HG03175 (cell line): ENCODE measurements at regions not wholly inside any gene's neighbourhood (a gene's known extent, or its start where the extent isn't known, plus 50 kb on each side); places are given as distances from the start of the nearest gene placed in this dataset.

Experiments used
- ATAC-seq: cut with Tn5 transposase; IDR thresholded peaks from one replicate; pipeline ENCODE4 v1.9.1; 2021; ENCODE audit warnings: mild to moderate bottlenecking, moderate library complexity; ENCODE audit not compliant: unreplicated experiment

DNA sequence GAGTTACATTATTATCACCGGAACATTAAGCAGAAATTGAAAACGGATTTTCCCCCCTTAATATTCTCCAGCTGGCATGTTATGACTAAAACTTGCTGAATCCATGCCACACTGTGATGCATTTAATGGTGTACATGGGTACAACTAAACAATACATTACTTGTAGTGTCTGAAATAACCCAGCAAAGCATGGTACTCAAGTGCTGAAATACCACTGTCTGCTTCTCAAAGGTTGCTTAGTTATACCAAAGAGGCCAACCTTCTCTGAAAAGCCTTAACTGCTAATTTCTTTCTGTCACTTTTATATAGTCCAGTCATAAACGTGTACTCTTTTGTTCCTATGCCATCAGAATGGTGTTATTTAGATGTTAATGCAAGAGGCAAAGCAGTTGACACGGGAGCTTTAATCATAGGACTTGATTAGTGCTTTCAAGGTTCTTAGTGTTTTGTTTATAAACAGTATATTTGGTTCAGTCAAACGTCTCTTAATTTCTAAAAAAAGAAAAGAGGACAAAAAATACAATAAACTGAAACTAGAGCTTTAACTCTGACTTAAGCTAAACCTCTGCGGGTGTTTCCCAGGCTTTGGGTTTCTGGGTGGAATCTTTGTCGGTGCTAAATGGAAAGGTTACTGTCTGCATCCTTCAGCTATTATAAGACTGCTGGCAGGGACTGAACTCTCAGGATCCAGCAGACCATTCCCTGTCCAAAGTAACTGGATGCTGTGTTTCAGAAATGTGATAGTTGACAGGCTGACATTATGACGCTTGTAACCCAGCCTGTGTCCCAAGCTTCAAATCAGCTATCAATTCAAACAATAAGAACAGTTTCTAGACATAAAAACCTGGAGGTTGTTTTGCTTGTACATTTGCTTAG is 202.6 kb downstream of the PPP1R3A start:
- no peak for ATAC-seq

DNA sequence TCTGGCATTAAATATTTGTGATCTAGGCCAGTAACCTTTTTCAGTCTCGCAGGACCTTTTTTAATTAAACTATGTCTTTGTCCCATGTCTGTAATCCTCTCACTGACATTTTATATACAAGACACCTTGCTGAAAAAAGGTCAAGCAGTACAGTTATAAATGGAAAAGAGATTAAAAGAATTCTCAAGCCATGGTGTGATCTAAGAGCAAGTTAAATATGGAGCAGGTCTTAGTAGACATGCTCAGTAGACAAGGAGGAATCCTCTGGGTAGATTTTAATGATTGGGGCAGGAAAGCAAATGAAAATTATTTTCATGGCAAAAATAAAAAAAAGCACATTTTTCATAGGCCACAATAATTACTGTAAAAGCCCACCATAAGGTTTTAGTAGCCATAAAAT is 203.5 kb downstream of the PPP1R3A start:
- ATAC-seq: no peak

DNA sequence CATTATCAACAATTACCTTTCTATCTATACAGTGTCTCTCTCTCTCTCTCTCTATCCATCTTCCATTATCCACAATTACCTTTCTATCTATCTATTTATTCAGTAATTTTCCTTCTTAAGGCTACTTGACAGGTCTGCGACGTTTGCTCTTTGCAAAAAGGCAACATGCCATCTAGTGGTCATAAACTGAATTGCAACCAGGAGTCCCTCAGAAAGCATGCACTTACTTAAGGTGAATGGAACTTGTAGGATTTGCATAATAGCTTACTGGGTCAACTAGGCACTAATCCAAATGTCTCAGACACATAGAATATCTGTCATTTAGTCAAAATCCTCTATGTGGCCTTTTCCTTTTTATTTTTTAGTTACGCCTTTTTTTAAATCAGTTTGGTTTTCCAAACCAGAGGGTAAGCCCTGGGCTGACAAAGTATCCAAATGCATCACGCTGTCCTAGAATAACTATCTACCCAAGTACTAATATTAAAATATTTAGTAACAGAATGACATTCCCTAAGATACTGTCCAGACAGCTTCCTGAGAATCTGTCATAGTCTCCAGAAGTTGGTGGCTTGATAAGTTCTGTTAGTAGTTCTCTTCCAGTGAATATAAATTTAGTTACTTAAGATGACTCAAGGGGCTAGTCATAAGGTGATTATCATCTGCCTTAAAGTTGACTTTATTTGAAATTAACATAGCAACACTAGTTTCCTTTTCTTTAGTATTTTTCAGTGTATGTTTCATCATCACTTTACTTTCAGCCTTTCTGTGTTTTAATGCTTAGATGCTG is 208.3 kb downstream of the PPP1R3A start:
- ATAC-seq: peak; percentile 99

DNA sequence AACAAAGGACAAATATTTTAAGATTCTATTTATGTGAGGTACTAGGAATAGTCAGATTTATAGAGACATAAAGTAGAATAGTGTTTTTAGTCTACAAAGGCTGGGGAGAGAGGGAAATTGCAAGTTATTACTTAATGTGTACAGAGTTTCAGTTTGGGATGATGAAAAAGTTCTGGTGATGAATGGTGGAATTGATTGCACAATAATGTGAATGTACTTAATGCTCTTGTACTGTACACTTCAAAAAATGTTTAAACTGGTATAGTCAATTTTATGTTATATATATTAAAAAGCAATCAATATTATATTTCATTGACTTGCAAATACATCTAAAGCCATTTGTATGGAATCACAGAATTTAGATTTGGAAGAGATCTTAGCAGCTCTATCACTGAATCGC is 213.4 kb downstream of the PPP1R3A start:
- ATAC-seq: no peak

DNA sequence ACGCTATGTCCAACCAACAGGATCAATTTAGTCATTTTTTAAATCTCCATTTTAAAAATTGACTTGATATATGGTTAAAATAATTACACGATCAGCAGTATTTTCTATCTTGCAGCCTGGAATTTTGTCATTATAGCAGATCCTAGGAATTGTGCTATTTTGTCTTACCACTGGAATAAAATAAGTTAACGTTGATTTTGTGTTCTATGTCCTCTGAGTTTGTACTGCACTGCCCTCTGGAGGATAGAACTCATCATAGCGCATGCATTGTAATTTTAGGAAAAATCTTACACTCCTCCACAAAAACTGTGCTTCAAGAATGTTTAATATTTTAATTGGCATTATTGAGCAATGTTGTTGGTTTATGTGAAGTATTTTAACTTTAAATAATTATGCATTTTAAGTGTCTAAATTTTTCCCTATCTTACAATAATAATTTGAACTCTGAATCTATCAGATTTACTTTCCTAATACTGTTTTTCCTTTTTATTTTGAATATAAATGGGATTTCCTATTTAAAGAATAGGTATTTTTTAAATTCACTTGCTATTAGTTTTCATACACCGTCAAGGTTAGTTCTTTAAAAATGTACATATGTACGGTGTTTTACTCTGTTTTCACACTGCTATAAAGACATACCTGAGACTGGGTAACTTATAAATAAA is 220.1 kb downstream of the PPP1R3A start:
- peak; percentile 46 for ATAC-seq

DNA sequence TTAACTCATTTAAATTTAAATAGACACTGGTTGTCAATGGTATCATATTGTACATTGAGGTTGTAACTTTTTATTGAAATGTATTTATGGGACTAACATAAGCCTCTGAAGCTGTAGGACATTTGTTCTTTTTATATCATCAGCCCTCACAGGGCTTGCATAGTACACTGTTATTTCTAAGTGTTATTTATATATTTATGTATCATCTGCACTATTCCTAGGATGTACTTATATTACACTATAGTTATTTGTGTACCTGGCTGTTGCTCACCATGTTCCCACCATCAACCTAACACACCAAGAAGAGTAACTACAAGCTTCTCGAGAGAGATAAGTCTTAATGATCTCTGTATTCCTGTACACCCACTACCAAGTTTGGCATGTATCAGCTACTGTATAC is 224.7 kb downstream of the PPP1R3A start:
- no peak for ATAC-seq

DNA sequence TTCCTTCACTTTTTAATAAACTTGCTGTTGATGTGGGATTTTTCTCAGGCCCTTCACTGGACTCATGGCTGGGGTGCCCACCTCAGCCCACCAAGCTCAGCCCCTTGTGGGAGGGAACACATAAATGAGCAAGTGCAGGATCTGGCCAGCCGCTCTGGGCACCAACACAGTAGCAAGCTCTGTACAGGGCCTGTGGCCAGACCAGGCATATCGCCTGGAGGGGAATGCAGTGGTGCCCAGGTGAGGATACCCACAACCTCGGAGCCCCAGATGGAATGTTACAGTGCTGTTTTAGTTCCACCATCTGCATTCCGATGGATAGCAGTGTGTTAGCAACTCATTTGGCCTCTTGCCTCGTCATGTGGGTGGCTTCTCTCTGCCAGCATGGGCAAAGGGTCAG is 234.6 kb downstream of the PPP1R3A start:
- no peak for ATAC-seq

DNA sequence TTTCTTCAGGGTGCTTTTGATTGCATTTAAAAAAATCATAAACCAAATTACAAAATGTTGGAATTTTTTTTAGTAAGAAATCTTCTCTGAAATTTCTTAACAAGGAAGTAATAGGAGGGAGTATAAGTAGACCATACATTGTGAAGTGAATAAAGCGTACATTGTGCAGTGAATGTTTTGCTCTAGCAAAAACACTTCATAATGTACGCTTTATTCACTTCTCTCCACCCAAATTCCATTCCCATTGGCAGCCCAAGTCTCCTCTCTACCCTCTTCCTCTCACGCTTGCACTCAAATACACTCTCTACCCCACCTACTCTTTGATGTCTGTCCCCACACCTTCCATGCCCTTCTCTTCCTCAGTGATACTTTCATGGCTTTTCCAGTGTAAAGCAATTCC is 241.0 kb downstream of the PPP1R3A start:
- ATAC-seq: no peak

DNA sequence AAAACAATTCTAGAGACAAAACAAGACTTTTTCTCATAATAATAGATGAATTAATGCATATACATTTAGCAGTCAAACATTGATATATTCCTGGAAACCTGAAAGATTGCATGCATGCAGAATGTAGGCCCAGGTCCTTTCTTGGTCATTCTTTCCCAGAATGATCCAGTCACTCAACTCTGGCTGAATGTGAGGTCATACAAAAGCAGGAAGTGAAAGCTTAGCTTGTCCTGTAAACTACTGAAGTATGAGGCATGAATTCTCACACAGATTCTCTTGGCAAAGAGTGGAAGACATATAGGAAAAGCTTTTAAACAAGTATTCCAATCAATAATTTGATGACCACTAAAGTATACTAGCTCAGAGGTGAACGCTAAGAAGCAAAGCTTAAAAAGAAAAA is 253.9 kb downstream of the PPP1R3A start:
- no peak for ATAC-seq

DNA sequence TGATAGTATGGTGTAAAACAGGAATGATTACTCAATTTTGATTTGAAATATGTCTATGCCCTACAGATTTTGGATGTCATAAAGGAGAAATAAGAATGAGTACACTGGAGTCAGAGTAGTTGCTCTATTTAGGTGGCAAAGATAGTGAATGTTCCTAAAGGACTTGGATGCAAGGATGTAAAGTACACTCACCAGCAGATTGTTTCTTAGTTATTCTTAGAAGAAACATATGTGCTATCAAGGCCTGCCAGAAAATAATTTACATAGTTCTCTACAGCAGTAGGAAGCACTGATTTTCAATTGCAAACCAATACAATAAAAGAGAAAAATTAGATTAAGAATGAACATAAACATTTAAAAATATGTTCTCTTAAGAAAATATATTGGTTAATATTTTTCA is 259.4 kb downstream of the PPP1R3A start:
- no peak for ATAC-seq

DNA sequence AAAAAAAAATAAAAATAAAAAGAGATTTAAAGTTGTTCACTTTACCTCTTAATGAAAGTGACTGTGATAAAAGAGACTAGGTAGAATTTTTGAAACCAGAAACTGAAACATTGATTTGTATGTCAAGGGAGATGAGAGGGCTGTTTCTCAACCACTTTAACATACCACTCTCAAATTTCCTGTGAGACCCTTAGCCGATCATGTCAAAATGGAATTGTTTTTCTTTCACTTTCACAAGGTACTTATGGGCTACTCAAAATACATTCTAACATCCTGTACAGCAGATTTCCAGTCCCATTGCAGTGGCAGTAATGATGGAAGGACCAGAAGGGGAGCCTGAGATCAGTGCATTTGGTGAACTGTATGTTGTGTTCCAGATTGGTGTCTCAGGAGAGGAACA is 261.2 kb downstream of the PPP1R3A start:
- peak; percentile 90 for ATAC-seq

DNA sequence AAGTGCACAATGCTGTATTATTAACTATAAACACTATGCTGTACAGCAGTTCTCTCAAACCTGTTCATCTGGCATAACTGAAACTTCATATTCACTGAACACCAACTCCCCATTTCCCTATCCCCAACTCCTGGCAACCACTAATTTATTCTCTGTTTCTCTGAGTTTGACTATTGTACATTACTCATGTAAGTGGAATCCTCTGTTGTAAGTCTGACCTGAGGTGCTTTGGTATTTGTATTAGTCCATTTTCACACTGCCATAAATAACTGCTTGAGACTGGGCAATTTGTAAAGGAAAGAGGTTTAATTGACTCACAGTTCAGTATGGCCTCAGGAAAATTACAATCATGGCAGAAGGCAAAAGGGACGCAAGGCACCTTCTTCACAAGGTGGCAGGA is 266.3 kb downstream of the PPP1R3A start:
- ATAC-seq: no peak

DNA sequence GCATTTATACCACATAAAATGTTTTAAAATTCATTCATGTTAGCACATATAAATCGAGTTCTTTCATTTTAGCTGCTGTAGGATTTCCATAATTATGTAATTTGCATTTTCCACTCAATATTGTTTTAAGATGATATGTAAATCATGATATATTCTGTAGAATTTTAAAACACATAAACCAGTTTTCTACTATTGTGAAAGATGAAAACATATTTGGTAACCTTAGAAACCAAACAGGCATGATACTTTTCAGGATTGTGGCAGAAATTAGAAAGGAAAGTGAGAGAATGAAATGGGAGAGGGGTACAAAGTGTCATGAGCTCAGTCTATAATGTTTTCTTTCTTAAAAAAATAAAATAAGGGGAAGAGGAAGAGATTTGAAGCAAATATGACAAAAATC is 269.3 kb downstream of the PPP1R3A start:
- ATAC-seq: no peak

DNA sequence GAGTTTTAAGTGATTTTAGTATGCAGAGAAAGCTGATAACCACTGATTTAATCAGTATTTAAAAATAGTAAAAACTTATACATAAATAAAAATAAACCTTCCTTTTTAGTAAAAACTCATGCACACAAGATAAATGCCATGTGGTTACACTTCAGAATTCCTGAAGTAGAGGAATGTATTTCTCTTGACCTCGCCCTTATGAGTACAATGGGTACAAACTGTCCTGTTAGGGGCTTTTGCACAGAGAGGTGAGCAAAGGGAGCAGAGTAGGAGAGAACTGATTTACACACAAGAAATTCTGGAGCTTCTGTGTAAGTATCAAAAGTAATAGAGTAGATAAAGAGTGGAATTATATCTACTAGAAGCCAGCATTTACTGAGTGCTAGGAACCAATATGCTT is 279.6 kb downstream of the PPP1R3A start:
- no peak for ATAC-seq

DNA sequence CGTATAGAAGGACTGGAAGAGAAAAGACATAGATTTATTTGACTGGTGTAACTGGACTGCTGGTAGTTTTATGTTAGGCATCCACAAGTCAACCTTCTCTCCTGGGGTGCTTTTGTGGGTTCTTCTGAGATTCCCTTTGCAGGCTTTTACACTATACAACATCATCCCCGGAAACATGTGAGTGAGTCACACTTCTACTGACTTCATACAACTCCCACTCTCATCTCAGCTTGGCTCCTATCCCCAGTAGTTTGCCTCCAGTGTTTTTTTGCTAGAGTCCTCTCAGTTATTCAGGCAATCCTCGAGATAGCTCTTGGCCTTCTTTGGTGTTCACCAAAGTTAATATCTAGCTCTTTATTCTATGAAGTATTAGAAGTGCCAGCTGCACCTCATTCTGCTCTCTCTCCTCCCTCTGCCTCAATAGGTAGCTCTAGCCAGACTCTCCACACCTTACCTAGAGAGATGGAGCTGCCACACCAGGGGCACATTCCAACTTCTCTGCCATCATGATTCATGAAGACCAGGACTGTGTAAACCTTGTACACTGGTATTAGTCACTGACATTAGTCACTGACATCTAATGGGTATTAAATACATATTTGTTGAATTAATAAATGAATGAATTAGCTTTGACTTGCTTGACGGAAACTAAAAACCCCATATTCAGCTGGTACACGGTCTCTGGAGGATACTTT is 281.9 kb downstream of the PPP1R3A start:
- ATAC-seq: no peak

DNA sequence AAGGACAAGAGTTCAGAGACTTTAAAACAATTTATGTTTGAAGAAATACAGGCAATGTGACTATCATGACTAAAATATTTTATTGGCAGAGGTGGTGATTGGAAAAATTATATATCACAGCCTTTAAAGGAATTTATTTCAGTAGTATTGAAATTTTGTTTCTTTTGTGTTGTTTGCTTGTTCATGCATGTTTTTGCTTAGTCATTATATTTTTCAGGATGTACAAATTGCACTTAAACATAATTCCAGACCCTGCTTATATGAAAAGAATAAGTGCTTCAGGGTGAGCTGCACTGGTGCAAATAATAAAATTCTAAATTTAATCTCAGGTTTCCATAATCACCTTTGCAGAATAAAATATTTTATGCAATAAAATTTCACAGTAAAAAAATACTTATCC is 283.3 kb downstream of the PPP1R3A start:
- no peak for ATAC-seq

DNA sequence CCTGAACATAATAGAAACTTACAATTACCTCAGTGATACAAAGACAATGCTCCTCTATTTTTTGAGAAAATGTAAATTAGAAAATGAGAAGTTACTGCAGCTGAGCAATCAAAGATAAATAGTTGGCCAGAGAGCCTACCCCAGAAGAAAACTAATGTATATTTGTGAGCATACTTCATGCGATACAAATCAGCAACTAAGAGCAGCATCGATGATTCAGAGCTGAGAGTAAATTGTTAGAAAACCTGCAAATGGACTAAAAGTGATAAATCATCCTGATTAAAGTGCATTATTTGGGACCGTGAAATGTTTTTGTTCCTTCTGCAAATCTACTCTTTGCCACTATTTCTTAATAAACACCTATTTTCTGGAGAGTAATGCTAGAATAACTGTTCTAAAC is 285.7 kb downstream of the PPP1R3A start:
- no peak for ATAC-seq

DNA sequence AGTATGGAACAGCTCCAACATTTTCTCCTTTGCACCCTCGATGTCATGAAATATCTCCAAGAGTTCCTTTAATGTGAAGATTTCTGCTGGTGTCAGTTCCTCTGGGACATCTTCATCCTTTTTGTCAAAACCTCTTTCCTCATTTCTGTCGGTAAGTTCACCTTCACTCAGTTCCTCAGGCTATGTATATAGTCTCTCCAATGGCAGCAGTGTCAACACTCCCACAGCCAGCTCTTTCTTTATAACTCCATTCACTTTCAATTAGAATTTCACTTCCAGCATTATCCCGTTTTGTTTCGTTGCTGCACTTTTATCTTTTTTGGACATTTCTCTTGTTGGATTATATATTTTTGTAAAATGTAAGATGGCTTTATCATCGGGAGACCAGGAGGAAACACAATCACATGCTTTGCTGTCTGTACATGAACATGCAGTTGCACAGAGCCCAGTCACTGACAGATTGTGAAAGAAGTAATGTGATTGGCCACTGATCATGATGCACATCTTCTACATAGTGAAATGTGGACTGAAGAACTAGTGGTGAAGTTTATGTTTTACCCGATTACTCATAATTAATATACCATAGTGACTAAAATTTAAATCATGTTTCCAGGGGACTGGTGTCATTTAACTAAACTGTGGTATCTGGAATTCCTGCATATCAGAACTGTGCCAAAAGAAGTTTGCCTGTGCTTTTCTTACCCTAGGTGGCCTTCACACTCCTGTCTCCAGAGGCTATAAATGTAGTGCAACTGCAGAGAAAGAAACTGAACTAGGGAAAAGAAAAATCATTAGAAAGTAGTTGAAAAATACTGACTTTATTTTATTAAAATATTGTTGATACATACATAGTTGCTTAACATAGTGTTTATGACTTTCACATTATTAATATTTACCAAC is 289.6 kb downstream of the PPP1R3A start:
- ATAC-seq: peak; percentile 43

DNA sequence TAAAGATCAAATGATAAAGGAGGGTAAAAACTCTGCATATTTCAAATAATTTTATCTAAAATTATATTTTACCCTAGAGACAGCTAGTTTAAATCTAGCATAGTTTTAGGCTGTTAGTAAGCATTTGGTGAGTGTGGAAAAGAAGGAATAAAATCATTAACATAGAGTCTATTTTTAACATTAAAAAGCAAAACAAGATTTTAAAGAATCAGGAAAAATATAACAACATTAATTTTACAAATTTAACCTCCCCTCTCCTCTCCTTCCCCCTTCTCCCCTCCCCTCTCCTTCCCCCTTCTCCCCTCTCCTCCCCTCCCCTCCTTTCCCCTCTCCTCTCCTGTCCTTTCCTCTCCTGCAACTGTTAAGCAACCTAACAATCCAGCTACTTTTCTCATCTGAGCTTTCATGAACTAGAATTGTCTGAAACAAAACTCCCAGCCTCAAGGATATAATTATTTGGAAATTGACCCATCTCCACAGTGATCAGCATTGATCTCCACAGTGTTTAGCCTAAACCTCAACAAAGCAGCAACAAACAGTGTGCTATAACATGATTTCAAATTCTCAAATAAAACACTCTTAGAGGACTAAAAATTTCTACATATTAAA is 293.2 kb downstream of the PPP1R3A start:
- no peak for ATAC-seq

DNA sequence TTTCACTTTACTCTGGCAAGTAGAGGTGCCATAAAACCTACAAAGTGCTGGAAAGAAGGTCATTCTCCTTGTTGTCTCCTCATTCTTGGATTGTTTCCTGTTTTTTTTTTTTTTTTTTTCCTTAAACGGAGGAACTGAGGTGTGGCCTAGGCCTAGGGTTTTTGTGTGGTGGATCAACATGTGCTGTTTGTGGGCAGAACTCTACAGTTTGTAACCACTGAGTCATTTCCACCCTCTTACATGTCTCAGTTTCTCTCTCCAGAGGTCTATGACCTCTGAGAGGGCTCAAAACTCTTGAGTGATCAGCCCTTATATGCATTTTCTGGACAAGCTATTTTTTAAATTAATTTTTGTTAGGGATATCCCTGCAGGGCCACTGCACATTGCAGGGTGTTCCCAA is 296.0 kb downstream of the PPP1R3A start:
- no peak for ATAC-seq
